ENCODE measurements at regions not wholly inside any gene's neighbourhood (a gene's known extent, or its start where the extent isn't known, plus 50 kb on each side); places are given as distances from the start of the nearest gene placed in this dataset.
"Not testable (repeated sequence)": the region's sequence is repeated elsewhere in the genome, so short reads cannot be mapped to it uniquely, and the experiment has no call there.

- TF ChIP-seq, protein P1, sequence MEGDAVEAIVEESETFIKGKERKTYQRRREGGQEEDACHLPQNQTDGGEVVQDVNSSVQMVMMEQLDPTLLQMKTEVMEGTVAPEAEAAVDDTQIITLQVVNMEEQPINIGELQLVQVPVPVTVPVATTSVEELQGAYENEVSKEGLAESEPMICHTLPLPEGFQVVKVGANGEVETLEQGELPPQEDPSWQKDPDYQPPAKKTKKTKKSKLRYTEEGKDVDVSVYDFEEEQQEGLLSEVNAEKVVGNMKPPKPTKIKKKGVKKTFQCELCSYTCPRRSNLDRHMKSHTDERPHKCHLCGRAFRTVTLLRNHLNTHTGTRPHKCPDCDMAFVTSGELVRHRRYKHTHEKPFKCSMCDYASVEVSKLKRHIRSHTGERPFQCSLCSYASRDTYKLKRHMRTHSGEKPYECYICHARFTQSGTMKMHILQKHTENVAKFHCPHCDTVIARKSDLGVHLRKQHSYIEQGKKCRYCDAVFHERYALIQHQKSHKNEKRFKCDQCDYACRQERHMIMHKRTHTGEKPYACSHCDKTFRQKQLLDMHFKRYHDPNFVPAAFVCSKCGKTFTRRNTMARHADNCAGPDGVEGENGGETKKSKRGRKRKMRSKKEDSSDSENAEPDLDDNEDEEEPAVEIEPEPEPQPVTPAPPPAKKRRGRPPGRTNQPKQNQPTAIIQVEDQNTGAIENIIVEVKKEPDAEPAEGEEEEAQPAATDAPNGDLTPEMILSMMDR (IDR thresholded peaks at IDR 0.05; ENCODE audit: insufficient read depth, missing control alignments), result no peak
- no peak for FAIRE-seq
- DNase-seq (ENCODE audit: insufficient read length, low spot score), result no peak
Measured at GRCh38 chr11:127943763-127944162, 643.6 kb downstream of the ETS1 start.

- DNase-seq (ENCODE audit: insufficient read length, low spot score) (no peak), FAIRE-seq (no peak)
- TF ChIP-seq, protein P1 (IDR thresholded peaks at IDR 0.05; ENCODE audit: insufficient read depth, missing control alignments), result no peak
Measured at GRCh38 chr11:127943152-127943551, 644.2 kb downstream of the ETS1 start.

GRCh38 chr11:127941554-127941953 is 645.8 kb downstream of the ETS1 start:
- FAIRE-seq; DNase-seq (ENCODE audit: insufficient read length, low spot score): not testable (repeated sequence)

- DNase-seq (ENCODE audit: insufficient read length, low spot score), result no peak
- TF ChIP-seq, protein P1 (IDR thresholded peaks at IDR 0.05; ENCODE audit: insufficient read depth, missing control alignments), result no peak
- FAIRE-seq, result no peak
Measured at GRCh38 chr11:127939000-127939399, 648.4 kb downstream of the ETS1 start.

DNA sequence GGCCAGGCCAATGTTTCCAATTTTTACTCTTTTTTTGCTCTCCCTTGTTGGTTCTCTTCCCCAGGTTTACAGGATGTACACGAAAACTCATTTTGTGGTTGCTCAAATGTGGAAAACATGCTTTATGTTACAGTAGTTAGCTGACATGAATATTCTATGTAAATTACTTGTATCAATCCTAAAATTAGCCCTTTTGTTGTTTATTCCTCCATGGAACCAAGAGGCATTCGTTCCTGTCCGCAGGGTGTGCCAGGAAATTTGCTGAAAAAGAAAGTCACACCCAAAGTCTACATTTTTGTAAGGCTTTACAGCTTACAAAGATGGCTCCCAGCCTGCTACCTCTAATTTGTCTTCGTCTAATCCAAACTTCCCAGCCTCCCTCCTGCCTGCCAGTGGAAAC is 652.3 kb downstream of the ETS1 start:
- FAIRE-seq, result no peak
- TF ChIP-seq, protein P1 (IDR thresholded peaks at IDR 0.05; ENCODE audit: insufficient read depth, missing control alignments), result no peak
- no peak for DNase-seq (ENCODE audit: insufficient read length, low spot score)

GRCh38 chr11:127933961-127934360 is 653.4 kb downstream of the ETS1 start:
- FAIRE-seq, result not testable (repeated sequence)

DNA sequence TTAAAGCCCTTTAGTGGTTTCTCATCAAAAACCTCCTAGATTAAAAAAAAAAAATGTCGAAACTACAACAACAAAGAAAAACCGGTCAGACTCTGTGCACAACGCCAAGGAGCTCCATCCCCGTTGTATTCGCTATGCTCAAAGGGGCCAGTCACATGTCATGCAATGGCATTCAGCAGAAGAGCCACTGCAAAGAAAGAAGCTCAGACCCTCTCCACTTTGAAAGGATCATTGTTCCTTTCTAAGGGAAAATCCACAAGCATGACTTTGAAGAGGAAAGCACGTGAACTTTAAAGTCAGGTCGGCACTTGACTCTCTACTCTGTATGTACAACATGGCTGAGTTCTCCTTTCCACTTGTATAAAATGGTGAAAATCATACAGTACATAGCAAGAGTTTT is 655.6 kb downstream of the ETS1 start:
- FAIRE-seq, result no peak

More at GRCh38 chr11:127933961-127934360, 653.4 kb downstream of the ETS1 start:
- not testable (repeated sequence) for DNase-seq (ENCODE audit: insufficient read length, low spot score)

GRCh38 chr11:127926721-127927120 is 660.6 kb downstream of the ETS1 start:
- TF ChIP-seq, protein P1 (IDR thresholded peaks at IDR 0.05; ENCODE audit: insufficient read depth, missing control alignments), result no peak
- DNase-seq (ENCODE audit: insufficient read length, low spot score), result no peak
- FAIRE-seq, result no peak

More for the DNA sequence above, 655.6 kb downstream of the ETS1 start:
- no peak for DNase-seq (ENCODE audit: insufficient read length, low spot score)
- TF ChIP-seq, protein P1 (IDR thresholded peaks at IDR 0.05; ENCODE audit: insufficient read depth, missing control alignments), result no peak
